ENCODE measurements at regions not wholly inside any gene's neighbourhood (a gene's known extent, or its start where the extent isn't known, plus 50 kb on each side); places are given as distances from the start of the nearest gene placed in this dataset.

GRCh38 chr2:15116830-15117229 lies 444.3 kb downstream of the NBAS start:
- H3K4me3 ChIP-seq = no peak overlapping the region
- H3K9me3 ChIP-seq = peaks cover 13% of the 10 kb centered on the region
- no peaks in the 10 kb centered on the region for H3K4me1 ChIP-seq (ENCODE audit: low read depth)
- DNase-seq (no peak), ATAC-seq (no peak)
- TF ChIP-seq CTCF (IDR thresholded peaks at IDR 0.05) = no peak
- no peaks in the 10 kb centered on the region for H3K36me3 ChIP-seq (ENCODE audit: low read depth)
- intact Hi-C loops (cut with DNase I, micrococcal nuclease) = no loop called here

Data from mucosa of descending colon (tissue), 3 donors.